ENCODE measurements at regions not wholly inside any gene's neighbourhood (a gene's known extent, or its start where the extent isn't known, plus 50 kb on each side); places are given as distances from the start of the nearest gene placed in this dataset.

DNA sequence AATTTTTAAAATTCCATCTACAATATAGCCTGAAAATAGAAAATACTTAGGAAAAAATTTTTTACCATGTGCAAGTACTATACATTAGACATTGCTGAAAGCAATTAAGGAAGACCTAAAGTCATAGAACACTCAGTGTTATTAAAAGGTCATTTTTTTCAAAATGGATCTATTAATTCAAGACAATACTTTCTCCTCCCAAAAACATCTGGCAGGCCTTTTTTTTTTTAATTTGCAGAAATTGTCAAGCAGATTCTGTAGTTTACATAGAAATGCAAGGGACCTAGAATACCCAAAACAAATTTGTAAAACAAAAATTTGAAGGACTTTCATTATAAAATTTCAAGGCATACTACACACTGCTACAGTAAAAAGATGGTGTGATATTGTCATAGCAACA lies 238.4 kb upstream of the VEPH1 start:
- Histone ChIP-seq H3K27me3 (ENCODE audit: control insufficient read depth in 2 of 2, insufficient read depth in 2 of 2, low read length in 2 of 2) (no peaks in the 10 kb centered on the region), H3K4me3 (ENCODE audit: low read length) (no peak overlapping the region), H3K36me3 (ENCODE audit: control insufficient read depth in 2 of 3, insufficient read depth in 3 of 3, low read length in 3 of 3) (no peaks in the 10 kb centered on the region), H3K4me1 (ENCODE audit: control insufficient read depth in 2 of 2, insufficient read depth in 2 of 2, low read length in 2 of 2) (no peaks in the 10 kb centered on the region), H3K9me3 (ENCODE audit: control insufficient read depth in 2 of 3, low read length in 3 of 3) (no peaks in the 10 kb centered on the region), H3K27ac (ENCODE audit: low read depth, low read length) (no peak overlapping the region)
- Mint-ChIP-seq H3K4me1 (no peaks in the 10 kb centered on the region), H3K36me3 (no peaks in the 10 kb centered on the region), H3K9me3 (peaks cover 0 to 49% (median 7%) of the 10 kb centered on the region in 11 donors), H3K4me3 (no peak overlapping the region), H3K27me3 (no peaks in the 10 kb centered on the region), H3K27ac (no peak overlapping the region)
- DNase-seq: no peak
- intact Hi-C loops (cut with micrococcal nuclease): no loop called here
- no peak for ATAC-seq
- POLR2A ChIA-PET: no interaction called here
- CTCF ChIA-PET: no interaction called here

DNA sequence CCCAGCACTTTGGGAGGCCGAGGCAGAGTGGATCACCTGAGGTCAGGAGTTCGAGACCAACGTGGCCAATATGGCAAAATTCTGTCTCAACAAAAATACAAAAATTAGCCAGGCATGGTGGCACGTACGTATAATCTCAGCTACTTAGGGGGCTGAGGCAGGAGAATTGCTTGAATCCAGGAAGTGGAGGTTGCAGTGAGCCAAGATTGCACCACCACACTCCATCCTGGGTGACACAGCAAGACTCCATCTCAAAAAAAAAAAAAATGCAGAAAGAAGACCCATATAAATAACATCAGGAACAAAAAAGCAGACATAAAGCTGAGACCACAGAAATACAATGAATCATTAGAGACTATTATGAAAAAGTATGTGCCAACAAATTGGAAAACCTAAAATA lies 235.2 kb upstream of the VEPH1 start:
- H3K27ac ChIP-seq (ENCODE audit: low read depth, low read length): no peak overlapping the region
- no peaks in the 10 kb centered on the region for H3K9me3 ChIP-seq (ENCODE audit: control insufficient read depth in 2 of 3, low read length in 3 of 3)
- H3K27me3 ChIP-seq (ENCODE audit: control insufficient read depth in 2 of 2, insufficient read depth in 2 of 2, low read length in 2 of 2): no peaks in the 10 kb centered on the region
- H3K4me1 ChIP-seq (ENCODE audit: control insufficient read depth in 2 of 2, insufficient read depth in 2 of 2, low read length in 2 of 2): no peaks in the 10 kb centered on the region
- H3K36me3 ChIP-seq (ENCODE audit: control insufficient read depth in 2 of 3, insufficient read depth in 3 of 3, low read length in 3 of 3): no peaks in the 10 kb centered on the region
- Mint-ChIP-seq H3K27ac (no peak overlapping the region), H3K36me3 (no peaks in the 10 kb centered on the region), H3K9me3 (peaks cover 0 to 46% (median 9%) of the 10 kb centered on the region in 11 donors), H3K27me3 (no peaks in the 10 kb centered on the region), H3K4me3 (no peak overlapping the region), H3K4me1 (no peaks in the 10 kb centered on the region)
- H3K4me3 ChIP-seq (ENCODE audit: low read length): no peak overlapping the region
- DNase-seq (no peak), ATAC-seq (no peak)
- ChIA-PET POLR2A (no interaction called here), CTCF (no interaction called here)
- intact Hi-C loops (cut with micrococcal nuclease): no loop called here

DNA sequence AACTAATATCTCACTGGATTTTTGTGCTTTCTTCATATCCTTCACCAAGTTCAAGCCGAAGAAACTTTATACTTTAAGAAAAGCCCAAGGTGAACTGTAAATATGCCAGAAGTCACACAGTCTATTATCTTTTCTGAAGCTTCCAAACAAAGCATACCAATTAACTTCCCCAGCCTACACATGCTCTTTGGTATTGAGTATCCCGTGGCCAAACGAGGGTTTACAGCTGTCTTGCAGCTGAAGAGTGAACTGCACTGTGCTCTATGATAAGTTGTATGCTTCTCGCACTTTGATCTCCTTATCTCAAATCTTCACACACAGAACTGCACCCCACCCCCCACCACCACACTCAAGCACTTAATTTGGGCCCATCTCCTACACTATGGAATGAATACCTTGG lies 215.6 kb upstream of the VEPH1 start:
- ATAC-seq (no peak), DNase-seq (no peak)
- Mint-ChIP-seq H3K4me3 (no peak overlapping the region), H3K4me1 (no peaks in the 10 kb centered on the region), H3K9me3 (peaks cover 1 to 34% (median 11%) of the 10 kb centered on the region in 11 donors), H3K27ac (no peak overlapping the region), H3K36me3 (peaks cover 0 to 6% (median 0%) of the 10 kb centered on the region in 5 donors), H3K27me3 (peaks cover 0 to 7% (median 0%) of the 10 kb centered on the region in 5 donors)
- intact Hi-C loops (cut with micrococcal nuclease): no loop called here
- Histone ChIP-seq H3K4me3 (ENCODE audit: low read length) (no peak overlapping the region), H3K4me1 (ENCODE audit: control insufficient read depth in 2 of 2, insufficient read depth in 2 of 2, low read length in 2 of 2) (no peaks in the 10 kb centered on the region), H3K36me3 (ENCODE audit: control insufficient read depth in 2 of 3, insufficient read depth in 3 of 3, low read length in 3 of 3) (no peaks in the 10 kb centered on the region), H3K27me3 (ENCODE audit: control insufficient read depth in 2 of 2, insufficient read depth in 2 of 2, low read length in 2 of 2) (no peaks in the 10 kb centered on the region), H3K9me3 (ENCODE audit: control insufficient read depth in 2 of 3, low read length in 3 of 3) (no peaks in the 10 kb centered on the region), H3K27ac (ENCODE audit: low read depth, low read length) (no peak overlapping the region)
- POLR2A ChIA-PET: no interaction called here
- CTCF ChIA-PET: no interaction called here

DNA sequence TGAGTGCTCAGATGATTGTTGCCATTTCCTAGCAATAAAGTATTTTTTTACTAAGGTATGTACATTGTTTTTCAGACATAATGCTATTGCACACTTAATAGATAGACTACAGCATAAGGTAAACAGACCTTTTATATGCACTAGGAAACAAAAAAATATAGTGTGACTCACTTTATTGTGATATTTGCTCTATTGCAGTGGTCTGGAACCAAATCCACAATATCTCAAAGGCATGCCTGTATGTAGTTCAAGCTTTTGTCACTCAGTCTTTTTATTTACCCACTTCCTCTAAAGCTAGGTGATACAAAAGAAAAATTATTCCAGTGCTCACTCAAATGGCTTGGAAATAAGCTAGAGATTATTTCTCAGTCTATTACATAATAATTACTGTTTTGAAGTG lies 209.9 kb upstream of the VEPH1 start:
- Mint-ChIP-seq H3K4me1 (no peaks in the 10 kb centered on the region), H3K27me3 (peaks cover 0 to 7% (median 0%) of the 10 kb centered on the region in 5 donors), H3K9me3 (peaks cover 0 to 25% (median 3%) of the 10 kb centered on the region in 11 donors), H3K27ac (no peak overlapping the region), H3K36me3 (peaks cover 0 to 6% (median 0%) of the 10 kb centered on the region in 5 donors), H3K4me3 (no peak overlapping the region)
- H3K4me3 ChIP-seq (ENCODE audit: low read length): no peak overlapping the region
- no peaks in the 10 kb centered on the region for H3K27me3 ChIP-seq (ENCODE audit: control insufficient read depth in 2 of 2, insufficient read depth in 2 of 2, low read length in 2 of 2)
- intact Hi-C loops (cut with micrococcal nuclease): no loop called here
- POLR2A ChIA-PET: no interaction called here
- H3K9me3 ChIP-seq (ENCODE audit: control insufficient read depth in 2 of 3, low read length in 3 of 3): no peaks in the 10 kb centered on the region
- DNase-seq (no peak), ATAC-seq (no peak)
- no peak overlapping the region for H3K27ac ChIP-seq (ENCODE audit: low read depth, low read length)
- no peaks in the 10 kb centered on the region for H3K36me3 ChIP-seq (ENCODE audit: control insufficient read depth in 2 of 3, insufficient read depth in 3 of 3, low read length in 3 of 3)
- CTCF ChIA-PET: no interaction called here
- H3K4me1 ChIP-seq (ENCODE audit: control insufficient read depth in 2 of 2, insufficient read depth in 2 of 2, low read length in 2 of 2): no peaks in the 10 kb centered on the region

DNA sequence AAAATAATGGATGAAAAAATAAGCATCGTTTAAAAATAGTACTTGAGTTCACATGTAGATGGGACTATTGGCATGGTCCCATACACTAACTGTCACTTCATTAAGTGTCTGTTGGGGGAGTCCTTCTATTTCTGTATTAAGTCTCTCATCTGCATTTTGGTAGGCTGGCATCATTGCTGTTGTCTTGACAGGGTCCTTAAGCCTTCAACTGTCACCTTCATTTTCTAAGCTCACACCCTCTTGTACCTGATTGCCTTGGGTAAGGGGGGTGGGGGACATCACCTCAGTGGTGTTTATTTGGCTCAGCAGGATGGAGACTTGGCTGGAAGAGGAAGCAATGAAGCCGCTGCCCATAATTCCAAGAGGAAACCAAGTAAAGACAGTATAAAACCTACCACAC lies 202.0 kb upstream of the VEPH1 start:
- no peaks in the 10 kb centered on the region for H3K9me3 ChIP-seq (ENCODE audit: control insufficient read depth in 2 of 3, low read length in 3 of 3)
- no peak overlapping the region for H3K4me3 ChIP-seq (ENCODE audit: low read length)
- H3K27me3 ChIP-seq (ENCODE audit: control insufficient read depth in 2 of 2, insufficient read depth in 2 of 2, low read length in 2 of 2): no peaks in the 10 kb centered on the region
- Mint-ChIP-seq H3K27me3 (peaks cover 0 to 6% (median 0%) of the 10 kb centered on the region in 5 donors), H3K36me3 (no peaks in the 10 kb centered on the region), H3K4me3 (no peak overlapping the region), H3K27ac (no peak overlapping the region), H3K4me1 (no peaks in the 10 kb centered on the region), H3K9me3 (peaks cover 0 to 10% (median 0%) of the 10 kb centered on the region in 11 donors)
- ChIA-PET CTCF (no interaction called here), POLR2A (no interaction called here)
- ATAC-seq (no peak), DNase-seq (no peak)
- no peaks in the 10 kb centered on the region for H3K4me1 ChIP-seq (ENCODE audit: control insufficient read depth in 2 of 2, insufficient read depth in 2 of 2, low read length in 2 of 2)
- intact Hi-C loops (cut with micrococcal nuclease): no loop called here
- H3K27ac ChIP-seq (ENCODE audit: low read depth, low read length): no peak overlapping the region
- no peaks in the 10 kb centered on the region for H3K36me3 ChIP-seq (ENCODE audit: control insufficient read depth in 2 of 3, insufficient read depth in 3 of 3, low read length in 3 of 3)

DNA sequence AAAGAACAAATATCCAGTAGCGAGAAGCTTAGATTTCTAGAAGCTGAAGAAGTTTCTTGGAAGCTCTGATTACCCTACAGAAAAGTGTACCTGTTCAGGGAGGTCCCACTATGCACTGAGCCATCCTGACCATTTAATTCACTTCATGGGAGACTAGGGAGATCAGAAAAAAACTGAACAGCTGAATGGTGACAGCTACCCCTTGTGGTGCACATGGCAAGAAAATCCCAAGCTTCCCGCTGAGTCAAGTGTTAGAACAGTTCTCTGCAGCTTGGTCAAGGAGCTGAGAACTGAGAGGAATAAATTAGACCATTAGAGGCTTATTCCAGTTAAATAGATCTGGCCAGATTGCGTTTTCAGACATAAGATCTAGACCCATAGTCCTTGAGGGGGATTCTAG lies 197.2 kb upstream of the VEPH1 start:
- Histone ChIP-seq H3K4me3 (ENCODE audit: low read length) (no peak overlapping the region), H3K27ac (ENCODE audit: low read depth, low read length) (no peak overlapping the region), H3K9me3 (ENCODE audit: control insufficient read depth in 2 of 3, low read length in 3 of 3) (no peaks in the 10 kb centered on the region), H3K4me1 (ENCODE audit: control insufficient read depth in 2 of 2, insufficient read depth in 2 of 2, low read length in 2 of 2) (no peaks in the 10 kb centered on the region), H3K27me3 (ENCODE audit: control insufficient read depth in 2 of 2, insufficient read depth in 2 of 2, low read length in 2 of 2) (no peaks in the 10 kb centered on the region), H3K36me3 (ENCODE audit: control insufficient read depth in 2 of 3, insufficient read depth in 3 of 3, low read length in 3 of 3) (no peaks in the 10 kb centered on the region)
- Mint-ChIP-seq H3K27ac (no peak overlapping the region), H3K9me3 (peaks cover 0 to 10% (median 0%) of the 10 kb centered on the region in 11 donors), H3K4me3 (no peak overlapping the region), H3K4me1 (no peaks in the 10 kb centered on the region), H3K36me3 (no peaks in the 10 kb centered on the region), H3K27me3 (peaks cover 0 to 10% (median 4%) of the 10 kb centered on the region in 5 donors)
- DNase-seq: no peak
- CTCF ChIA-PET: no interaction called here
- ATAC-seq: no peak
- intact Hi-C loops (cut with micrococcal nuclease): no loop called here
- POLR2A ChIA-PET: no interaction called here

DNA sequence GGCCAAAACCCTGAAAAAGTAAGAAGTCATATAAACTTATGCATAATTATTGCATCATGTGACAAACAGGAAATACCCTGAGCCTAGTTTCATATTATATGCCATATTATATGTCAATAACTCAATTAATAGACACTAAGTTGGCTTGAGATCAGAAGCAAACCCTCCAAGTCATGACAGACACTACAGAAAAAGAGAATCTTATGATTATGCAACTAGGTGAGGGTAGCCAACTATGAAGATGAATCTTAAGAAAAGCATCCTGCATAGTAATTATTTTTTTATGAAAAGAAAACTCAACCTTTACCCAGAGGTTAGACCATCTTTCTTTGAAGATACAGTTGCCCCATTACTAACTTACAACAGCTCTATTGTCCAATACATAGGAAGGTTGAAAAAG lies 192.4 kb upstream of the VEPH1 start:
- H3K4me3 Mint-ChIP-seq: no peak overlapping the region
- Histone ChIP-seq H3K4me1 (ENCODE audit: control insufficient read depth in 2 of 2, insufficient read depth in 2 of 2, low read length in 2 of 2) (no peaks in the 10 kb centered on the region), H3K4me3 (ENCODE audit: low read length) (no peak overlapping the region), H3K27me3 (ENCODE audit: control insufficient read depth in 2 of 2, insufficient read depth in 2 of 2, low read length in 2 of 2) (no peaks in the 10 kb centered on the region), H3K36me3 (ENCODE audit: control insufficient read depth in 2 of 3, insufficient read depth in 3 of 3, low read length in 3 of 3) (no peaks in the 10 kb centered on the region), H3K27ac (ENCODE audit: low read depth, low read length) (no peak overlapping the region), H3K9me3 (ENCODE audit: control insufficient read depth in 2 of 3, low read length in 3 of 3) (no peaks in the 10 kb centered on the region)
- ATAC-seq (no peak), DNase-seq (no peak)
- H3K9me3 Mint-ChIP-seq: peaks cover 0 to 10% (median 5%) of the 10 kb centered on the region in 11 donors
- H3K27me3 Mint-ChIP-seq: peaks cover 0 to 9% (median 4%) of the 10 kb centered on the region in 5 donors
- H3K4me1 Mint-ChIP-seq: no peaks in the 10 kb centered on the region
- H3K27ac Mint-ChIP-seq: no peak overlapping the region
- no peaks in the 10 kb centered on the region for H3K36me3 Mint-ChIP-seq
- intact Hi-C loops (cut with micrococcal nuclease): no loop called here
- CTCF ChIA-PET: no interaction called here
- POLR2A ChIA-PET: no interaction called here

Data from naive thymus-derived CD4-positive, alpha-beta T cell (primary cell).